Inflammatory macrophage treated with lipopolysaccharide for 1 hour (primary cell): ENCODE measurements at regions not wholly inside any gene's neighbourhood (a gene's known extent, or its start where the extent isn't known, plus 50 kb on each side); places are given as distances from the start of the nearest gene placed in this dataset.
A peak's percentile ranks its signal among the peaks of the same experiment; 100 is the strongest.
"Not testable (repeated sequence)": the region's sequence is repeated elsewhere in the genome, so short reads cannot be mapped to it uniquely, and the experiment has no call there.

Experiments used
- DNase-seq, 2 donors: peaks; one replicate each; pipeline ENCODE4 v3.0.0-alpha.2; 2020 to 2022

DNA sequence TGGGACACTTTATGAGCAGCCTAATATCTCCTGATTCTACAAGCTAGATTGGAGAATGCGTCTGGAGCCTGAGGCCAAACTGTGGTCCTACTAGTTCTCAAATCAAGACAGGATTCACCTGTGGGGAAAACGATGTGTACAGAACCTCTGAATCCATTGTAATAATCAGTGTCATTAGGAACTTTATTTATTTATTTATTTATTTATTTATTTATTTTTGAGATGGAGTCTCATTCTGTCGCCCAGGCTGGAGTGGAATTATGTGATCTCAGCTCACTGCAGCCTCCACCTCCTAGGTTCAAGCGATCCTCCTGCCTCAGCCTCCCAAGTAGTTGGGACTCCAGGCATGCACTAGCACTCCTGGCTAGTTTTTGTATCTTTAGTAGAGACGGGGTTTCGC is 52.6 kb upstream of the KIF26B start:
- DNase-seq: not testable (repeated sequence)

- no peak for DNase-seq
These were observed 55.4 kb upstream of the KIF26B start for GRCh38 chr1:245099401-245099800.

DNA sequence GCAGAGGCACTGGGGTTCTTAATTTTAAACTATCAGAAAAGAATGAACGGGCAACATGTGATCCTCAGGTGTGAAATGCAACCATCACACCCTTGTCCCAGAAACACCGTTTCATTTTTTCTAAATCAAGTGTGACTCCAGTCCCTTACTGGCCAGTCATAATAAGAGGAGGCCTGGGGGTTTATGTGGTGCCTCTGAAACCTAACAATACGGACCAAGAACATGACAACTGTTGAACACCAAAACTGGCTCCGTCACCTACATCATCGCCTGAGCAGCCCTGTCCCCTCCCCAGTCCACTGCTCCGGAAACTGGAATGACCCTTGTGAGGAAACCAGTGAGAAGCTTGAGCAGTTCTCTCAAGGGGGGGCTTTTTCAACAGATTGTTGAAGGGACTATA is 55.9 kb upstream of the KIF26B start:
- DNase-seq: no peak

DNA sequence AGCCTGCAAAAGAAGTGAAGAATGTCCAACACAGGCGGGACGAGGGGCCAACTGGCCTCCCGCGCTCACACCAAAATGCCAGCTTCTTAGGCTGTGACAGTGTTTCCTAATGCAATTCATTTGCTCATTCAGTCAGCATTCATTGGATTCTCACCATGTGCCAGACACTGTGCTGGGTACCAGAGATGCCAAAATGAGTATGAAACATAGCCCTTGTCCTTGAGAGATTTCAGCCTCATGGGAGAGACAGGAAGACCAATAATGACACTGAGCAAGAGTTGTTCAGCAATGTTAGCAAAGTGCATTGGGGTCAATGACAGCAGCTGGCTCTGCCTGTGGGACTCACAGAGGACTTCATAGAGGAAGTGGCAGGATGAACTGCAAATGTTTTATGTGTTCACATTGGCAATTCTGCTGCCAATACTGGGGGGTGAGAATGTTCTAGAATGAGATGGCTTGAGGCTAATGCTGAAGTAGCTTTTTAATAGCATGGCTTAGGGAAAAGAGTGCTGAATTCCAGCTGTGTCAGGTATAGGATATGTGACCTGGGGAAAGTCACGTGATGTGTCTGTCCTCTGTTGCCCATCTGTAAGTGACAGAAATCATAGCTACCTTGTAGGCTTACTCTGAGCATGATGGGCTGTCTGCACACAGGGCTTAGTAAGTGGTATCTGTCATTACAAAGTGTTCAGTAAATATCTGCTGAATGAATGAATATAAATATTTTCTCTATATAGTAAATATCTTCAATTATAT is 58.3 kb upstream of the KIF26B start:
- DNase-seq: no peak

GRCh38 chr1:245095903-245096302 is 58.9 kb upstream of the KIF26B start:
- DNase-seq: no peak

DNA sequence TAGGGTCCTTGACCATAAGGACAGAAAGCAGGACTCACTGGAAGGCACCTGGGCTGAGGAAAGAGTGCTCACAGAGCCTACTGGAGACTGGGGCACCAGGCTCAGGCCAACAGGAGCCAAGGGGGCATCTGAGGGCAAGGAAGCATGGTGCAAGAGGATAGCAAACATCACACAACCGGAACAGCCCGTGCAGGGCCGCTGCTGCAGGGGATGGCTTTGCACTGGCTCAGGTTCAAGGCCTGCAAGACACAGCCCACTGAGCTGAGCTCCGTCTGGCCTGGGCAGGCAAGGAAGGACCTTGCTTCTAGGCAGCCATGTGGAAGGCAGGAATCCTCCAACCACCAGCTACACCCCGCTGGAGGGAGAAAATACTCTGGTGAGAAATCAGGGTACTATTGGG is 59.8 kb upstream of the KIF26B start:
- no peak for DNase-seq

DNA sequence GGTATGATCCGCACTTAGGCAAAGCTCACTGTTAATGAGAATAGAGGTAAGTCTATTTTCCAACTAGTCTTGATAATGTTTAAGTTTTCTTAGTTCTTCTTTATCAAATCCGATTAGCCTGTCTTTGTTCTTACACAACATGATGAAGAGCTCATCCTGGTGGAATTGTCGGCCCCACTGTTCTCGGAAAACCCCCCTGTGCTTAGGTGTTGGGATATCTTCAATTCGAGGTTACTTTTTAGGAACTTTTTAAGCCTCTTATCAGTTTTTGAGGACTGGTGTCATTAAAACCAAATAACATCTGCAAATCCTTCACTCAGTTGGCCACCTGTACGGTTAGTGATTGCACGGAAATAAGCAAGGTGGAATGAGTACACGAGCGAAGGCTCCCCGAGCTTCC is 60.7 kb upstream of the KIF26B start:
- no peak for DNase-seq

DNA sequence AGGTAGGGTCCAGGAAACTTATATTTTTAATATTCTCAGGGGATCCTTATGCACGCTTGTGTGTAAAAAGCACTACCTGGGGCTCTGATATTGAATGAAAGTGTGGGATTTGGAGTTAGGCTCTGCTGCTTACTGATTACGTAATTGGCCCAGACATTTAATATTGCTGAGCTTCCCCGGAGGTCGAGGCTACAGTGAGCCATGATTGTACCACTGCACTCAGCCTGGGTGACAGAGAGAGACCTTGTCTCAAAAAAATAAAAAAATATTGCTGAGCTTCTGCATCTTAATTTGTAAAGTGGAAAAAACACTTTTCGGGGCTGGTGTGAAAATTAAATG is 62.2 kb upstream of the KIF26B start:
- DNase-seq: no peak

GRCh38 chr1:245091818-245092637 is 62.8 kb upstream of the KIF26B start:
- no peak for DNase-seq

GRCh38 chr1:245091171-245091621 is 63.6 kb upstream of the KIF26B start:
- no peak for DNase-seq

- DNase-seq: no peak
These were observed 64.2 kb upstream of the KIF26B start for GRCh38 chr1:245090491-245091090.

GRCh38 chr1:245087723-245088122 is 67.1 kb upstream of the KIF26B start:
- DNase-seq: no peak

DNA sequence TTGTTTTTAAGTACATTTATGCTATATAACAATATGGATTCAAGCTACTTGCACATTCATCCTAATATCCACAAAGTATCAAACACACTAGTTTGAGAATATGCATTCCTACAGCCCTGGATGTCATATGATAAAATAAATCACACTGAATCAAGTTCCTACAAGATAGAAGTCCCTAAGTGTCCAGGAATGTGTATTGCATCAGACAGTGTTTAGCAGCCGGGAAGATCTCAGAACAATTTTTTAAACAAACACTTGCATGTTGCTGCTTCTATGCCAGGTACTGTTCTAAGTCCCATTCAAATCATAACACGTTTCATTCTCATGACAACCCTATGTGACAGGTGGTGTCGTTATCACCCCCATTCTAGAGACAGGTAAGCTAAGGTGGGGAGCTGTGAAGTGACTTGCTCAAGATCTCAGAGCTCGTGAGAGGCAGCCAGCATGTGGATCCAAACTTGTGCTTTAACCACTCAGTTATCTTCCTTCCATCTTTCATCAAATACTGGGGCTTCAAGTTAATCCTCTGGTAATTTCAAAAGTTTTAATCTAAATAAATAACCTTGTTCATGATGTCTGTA is 68.3 kb upstream of the KIF26B start:
- DNase-seq: no peak

GRCh38 chr1:245085508-245086095 is 69.2 kb upstream of the KIF26B start:
- DNase-seq: peak in 1 of 2 donors; percentile 22

DNA sequence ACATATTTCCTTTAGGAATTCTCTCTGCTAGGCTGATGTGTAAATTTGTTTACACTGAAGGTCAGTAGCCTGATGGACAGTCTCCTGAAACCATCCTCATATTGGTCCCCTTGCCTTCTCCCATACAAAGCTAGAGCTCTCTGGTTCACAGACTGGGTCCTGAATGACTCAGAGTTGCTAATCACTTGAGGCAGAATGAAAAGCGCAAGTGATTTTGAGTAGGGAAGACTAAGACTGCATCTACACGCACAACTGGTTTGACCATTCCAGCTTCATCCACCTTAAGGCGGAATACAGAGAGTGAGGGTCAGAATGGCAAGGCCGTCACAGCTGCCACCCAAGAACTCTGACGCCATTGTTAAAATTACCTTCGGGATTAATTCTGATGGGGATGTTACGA is 70.2 kb upstream of the KIF26B start:
- no peak for DNase-seq

DNA sequence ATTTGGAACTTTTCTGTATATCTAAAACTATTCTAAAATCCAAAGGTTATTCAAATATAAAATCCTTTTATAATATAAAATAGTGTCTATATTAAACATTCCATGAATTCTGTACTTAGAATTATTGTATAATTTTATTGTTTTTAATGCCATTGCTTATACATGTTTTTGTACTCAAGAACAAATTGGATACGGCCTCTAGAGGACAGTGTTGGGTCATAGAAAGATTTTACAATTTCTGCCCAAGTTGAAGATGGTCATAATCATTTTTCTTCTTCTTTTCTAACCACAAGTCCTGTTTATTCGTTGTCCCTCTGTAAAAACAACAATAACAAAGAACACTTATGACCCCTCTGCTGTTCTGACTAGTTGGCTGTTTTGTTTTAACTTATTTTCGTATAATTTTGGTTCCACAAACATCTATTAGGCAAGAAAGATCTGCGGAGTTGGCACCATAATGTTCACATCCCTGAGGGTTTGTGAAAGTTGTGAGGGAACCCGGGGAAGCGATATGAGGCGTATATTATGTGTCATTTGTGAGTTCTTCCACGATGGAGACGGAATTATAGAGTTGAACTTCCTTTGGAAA is 75.7 kb upstream of the KIF26B start:
- DNase-seq: peak; percentile 15 to 62

GRCh38 chr1:245074898-245075297 is 79.9 kb upstream of the KIF26B start:
- no peak for DNase-seq

- no peak for DNase-seq
These were observed 80.5 kb upstream of the KIF26B start for GRCh38 chr1:245074232-245074747.

- DNase-seq: no peak
These were observed 83.8 kb upstream of the KIF26B start for GRCh38 chr1:245070836-245071615.

DNA sequence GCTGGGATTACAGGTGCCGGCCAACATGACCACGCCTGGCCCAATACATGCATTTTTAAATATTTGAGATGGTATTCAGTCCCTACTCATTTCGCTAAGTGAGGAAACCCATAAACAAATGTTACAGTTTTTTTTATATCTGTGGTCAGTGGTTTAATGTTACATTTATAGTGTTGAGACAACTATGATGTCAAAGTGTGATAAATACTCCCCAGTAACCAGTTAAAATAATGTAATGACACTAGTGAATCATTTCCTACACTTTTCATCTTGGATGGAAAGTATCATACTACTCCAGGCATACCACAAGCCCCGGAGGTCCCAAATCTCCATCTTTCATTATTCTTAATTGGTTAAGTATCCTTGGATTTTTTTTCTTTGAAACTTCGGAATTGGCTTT is 87.5 kb upstream of the KIF26B start:
- DNase-seq: no peak

DNA sequence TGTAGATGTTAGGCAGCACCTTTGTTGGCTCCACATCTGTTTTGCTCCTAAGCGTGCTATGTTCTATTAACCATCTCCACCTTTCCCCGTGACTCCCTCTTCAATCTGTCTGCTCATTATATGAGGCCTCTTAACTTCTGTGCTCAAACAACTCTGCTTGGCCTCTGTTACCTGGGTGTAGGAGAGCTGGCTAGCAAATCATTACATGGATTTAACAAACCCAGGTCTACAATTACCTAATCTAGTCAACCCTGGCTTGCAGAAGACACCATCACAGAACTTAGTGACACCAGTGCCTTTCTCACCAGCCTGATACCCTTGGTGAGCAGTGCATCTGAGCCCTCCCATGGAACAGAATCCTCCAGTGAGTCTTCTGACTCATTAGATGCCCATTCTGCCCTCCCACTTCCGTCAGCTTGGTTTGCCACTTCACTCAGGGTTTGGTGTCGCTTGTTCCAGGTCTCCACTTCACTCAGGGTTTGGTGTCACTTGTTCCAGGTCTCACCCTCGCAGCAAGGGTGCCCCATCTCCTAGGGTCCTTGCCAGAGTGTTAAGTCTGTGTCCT is 92.0 kb upstream of the KIF26B start:
- DNase-seq: no peak
